K562 (cell line): ENCODE measurements at regions not wholly inside any gene's neighbourhood (a gene's known extent, or its start where the extent isn't known, plus 50 kb on each side); places are given as distances from the start of the nearest gene placed in this dataset.

Experiments
- ATAC-seq: fragments of 200-7000 bp; cut with Tn5 transposase; 3 replicates; pipeline ENCODE4 v1.9.1; 2020; ENCODE audit warnings: moderate library complexity
- BruUV-seq: library from RNA; stranded (reverse); fragments of 400-500 nt; replicated peaks from 2 replicates; lab custom pipeline; 2021; lab: Mats Ljungman, UMichigan
- CTCF ChIA-PET: fragments of 300-600 bp; formaldehyde crosslinking; extraction: SDS; loops from one replicate; lab custom pipeline; 2021; ENCODE audit warnings: low intra/inter-chr PET ratio; lab: Yijun Ruan, JAX
- POLR2A ChIA-PET: fragments of 300-600, 350-650 bp; sonication (Branson Sonifier 250); formaldehyde crosslinking; extraction: SDS; loops from one replicate; lab custom pipeline; 2021; ENCODE audit warnings: antibody characterized with exemption, inconsistent platforms; lab: Yijun Ruan, JAX
- DNase-seq, 4 experiments: peaks; one replicate each; pipeline versions ENCODE4 v3.0.0 to v3.0.0-alpha.2; 2011 to 2018; ENCODE audit warnings: low spot score in 3 of 4, mixed read lengths in 3 of 4; ENCODE audit errors: extremely low read depth in 1 of 4
- FAIRE-seq: peaks from 2 replicates; lab custom pipeline; 2011; peaks lifted over from hg19 to GRCh38; lab: Jason Lieb, UNC
- H2AFZ ChIP-seq: 2 replicates; pipeline ENCODE4 v1.6.0; 2011; ENCODE audit warnings: low read depth, low read length, control low read depth, inconsistent platforms
- H3K27ac ChIP-seq: fragments of 200-600 bp; 3 replicates; pipeline ENCODE4 v1.8.0; 2011; ENCODE audit warnings: low read depth, mild to moderate bottlenecking, control low read depth, inconsistent platforms, low read length, moderate library complexity, mixed read lengths; ENCODE audit errors: extremely low read depth
- H3K27me3 ChIP-seq, 2 experiments: fragments of 300-600 bp in 1 of 2; 2 replicates in 1 of 2; 3 replicates in 1 of 2; pipeline versions ENCODE4 v1.6.0 to v1.8.0; 2011; ENCODE audit warnings: inconsistent platforms in 2 of 2, low read length in 2 of 2, mild to moderate bottlenecking in 1 of 2, mixed read lengths in 1 of 2, moderate library complexity in 1 of 2; ENCODE audit not compliant: control insufficient read depth in 2 of 2, insufficient read depth in 2 of 2
- H3K36me3 ChIP-seq: fragments of 300-600 bp; 3 replicates; pipeline ENCODE4 v1.8.0; 2011; ENCODE audit warnings: mild to moderate bottlenecking, low read length, inconsistent platforms; ENCODE audit not compliant: control insufficient read depth, insufficient read depth
- H3K4me1 ChIP-seq, 2 experiments: fragments of 200-600 bp in 1 of 2; replicated peaks in 1 of 2; 2 replicates in 1 of 2; 3 replicates in 1 of 2; pipeline versions ENCODE4 v1.5.1 to v1.8.0; 2011; ENCODE audit warnings: inconsistent platforms in 2 of 2, low read length in 2 of 2, mild to moderate bottlenecking in 1 of 2, mixed read lengths in 1 of 2, moderate library complexity in 1 of 2; ENCODE audit not compliant: control insufficient read depth in 2 of 2, insufficient read depth in 2 of 2
- H3K4me2 ChIP-seq: 2 replicates; pipeline ENCODE4 v1.6.1; 2011; ENCODE audit warnings: low read length, control low read depth, inconsistent platforms, mixed read lengths; ENCODE audit not compliant: insufficient read depth
- H3K4me3 ChIP-seq: fragments of 200-600 bp; sonication (generic), shearing (Covaris generic); 2 replicates; pipeline ENCODE4 v1.5.1; 2016; ENCODE audit warnings: control low read depth, inconsistent platforms
- H3K79me2 ChIP-seq: fragments of 200-600 bp; 3 replicates; pipeline ENCODE4 v1.8.0; 2011; ENCODE audit warnings: low read length, inconsistent platforms; ENCODE audit not compliant: control insufficient read depth, insufficient read depth
- H3K9ac ChIP-seq, 2 experiments: 2 replicates each; pipeline versions ENCODE4 v1.6.0 to v1.6.1; 2011; ENCODE audit warnings: low read depth in 2 of 2, low read length in 2 of 2, control low read depth in 1 of 2, inconsistent platforms in 1 of 2, mild to moderate bottlenecking in 1 of 2, mixed read lengths in 1 of 2; ENCODE audit not compliant: insufficient read depth in 1 of 2
- H3K9me1 ChIP-seq: one replicate; pipeline ENCODE4 v1.6.0; 2011; ENCODE audit warnings: inconsistent platforms, mild to moderate bottlenecking, low read length, moderate library complexity; ENCODE audit not compliant: control insufficient read depth, insufficient read depth
- H3K9me3 ChIP-seq: replicated peaks from 2 replicates; pipeline ENCODE4 v1.5.1; 2011; ENCODE audit warnings: low read depth, low read length, inconsistent platforms; ENCODE audit not compliant: control insufficient read depth, insufficient read depth
- H4K20me1 ChIP-seq: replicated peaks from 2 replicates; pipeline ENCODE4 v1.6.1; 2011; ENCODE audit warnings: low read length, inconsistent platforms, mixed read lengths; ENCODE audit not compliant: control insufficient read depth, insufficient read depth
- ADNP ChIP-seq: fragments of 200-800 bp; sonication (Bioruptor generic); IDR thresholded peaks from 2 replicates; pipeline ENCODE4 v1.6.1; 2016; ENCODE audit warnings: missing genetic modification characterization, missing compliant biosample characterization
- ETV6 ChIP-seq, 3 experiments: fragments of 150-350 bp in 1 of 3; sonication (generic) in 1 of 3; formaldehyde crosslinking in 1 of 3; IDR thresholded peaks; 2 replicates each; pipeline versions ENCODE4 v1.6.1 to v1.8.0; 2014 to 2022; ENCODE audit warnings: borderline replicate concordance in 2 of 3, low read depth in 2 of 3, antibody characterized with exemption in 1 of 3, low read length in 1 of 3, mild to moderate bottlenecking in 1 of 3, missing genetic modification reagents in 1 of 3
- HNRNPK ChIP-seq: fragments of 200-400 bp; formaldehyde crosslinking; IDR thresholded peaks from one replicate; pipeline ENCODE4 v1.6.1; 2018; ENCODE audit warnings: mild to moderate bottlenecking, low read depth, low read length; ENCODE audit not compliant: poor library complexity, severe bottlenecking
- HNRNPL ChIP-seq: fragments of 200-400 bp; formaldehyde crosslinking; IDR thresholded peaks from 2 replicates; pipeline ENCODE4 v1.6.1; 2017; ENCODE audit warnings: low read depth, mild to moderate bottlenecking, low read length
- MAFK ChIP-seq: IDR thresholded peaks from 2 replicates; pipeline ENCODE4 v1.6.1; 2011; ENCODE audit warnings: low read length, improper control_type of control experiment
- MEF2D ChIP-seq: conservative IDR thresholded peaks from 2 replicates; pipeline ENCODE4 v1.6.1; 2016; ENCODE audit warnings: low read depth, missing genetic modification characterization, missing compliant biosample characterization
- SAFB2 ChIP-seq: fragments of 200-400 bp; formaldehyde crosslinking; IDR thresholded peaks from 2 replicates; pipeline ENCODE4 v1.6.1; 2018; ENCODE audit warnings: borderline replicate concordance, low read length, low read depth, moderate library complexity; ENCODE audit not compliant: severe bottlenecking
- ZBTB12 ChIP-seq: fragments of 250-450 bp; sonication (Bioruptor Pico); IDR thresholded peaks from 2 replicates; pipeline ENCODE4 v1.4.0; 2020
- ZNF280A ChIP-seq: fragments of 450-650 bp; IDR thresholded peaks from 2 replicates; pipeline ENCODE4 v1.6.1; 2018; ENCODE audit warnings: mild to moderate bottlenecking, low read depth; ENCODE audit not compliant: partially characterized antibody
- WGBS: fragments of 100-300 bp; shearing (Covaris generic); methylation state at CpG from one replicate; pipeline ENCODE4 v1.1.6; 2016; ENCODE audit warnings: low coverage, mixed read lengths; ENCODE audit not compliant: insufficient coverage; ENCODE audit errors: missing lambda C conversion rate; 5-methylcytosine and 5-hydroxymethylcytosine counted together
- in situ Hi-C: fragments of 300-500 bp; cut with MboI; formaldehyde crosslinking; loops from 4 replicates; pipeline ENCODE4 v1.15.0; 2018; ENCODE audit warnings: inconsistent platforms, mixed read lengths
- intact Hi-C: fragments of 100-400 bp; cut with micrococcal nuclease; formaldehyde crosslinking; loops from 2 replicates; pipeline ENCODE4 v1.14.2; 2022
- TF ChIP-seq, protein P1 (sequence below), 2 experiments: fragments of 200-800 bp in 1 of 2; sonication (Bioruptor generic) in 1 of 2; sonication (generic) in 1 of 2; formaldehyde crosslinking in 1 of 2; IDR thresholded peaks in 1 of 2; conservative IDR thresholded peaks in 1 of 2; 2 replicates each; pipeline versions ENCODE4 v1.5.0 to v1.6.1; 2016 to 2020; ENCODE audit warnings: missing compliant biosample characterization in 1 of 2, missing genetic modification characterization in 1 of 2, missing genetic modification reagents in 1 of 2

- Histone ChIP-seq H3K4me2 (no peak overlapping the region), H3K36me3 (no peaks in the 10 kb centered on the region), H3K79me2 (no peaks in the 10 kb centered on the region), H3K4me1 (no peaks in the 10 kb centered on the region), H3K9me3 (no peaks in the 10 kb centered on the region), H3K9me1 (no peaks in the 10 kb centered on the region), H3K4me3 (no peak overlapping the region), H2AFZ (no peak overlapping the region), H3K9ac (no peak overlapping the region), H3K27ac (no peak overlapping the region), H4K20me1 (no peaks in the 10 kb centered on the region), H3K27me3 (no peaks in the 10 kb centered on the region)
- DNase-seq (no peak), FAIRE-seq (no peak), ATAC-seq (no peak)
- no TSS peak for BruUV-seq
- TF ChIP-seq ETV6 (IDR thresholded peaks at IDR 0.05; ENCODE audit: borderline replicate concordance in 1 of 2, low read depth in 2 of 2, low read length in 1 of 2), result no peak
- TF ChIP-seq ETV6 (CRISPR knock-in tag; IDR thresholded peaks at IDR 0.05; ENCODE audit: borderline replicate concordance), result no peak
- no peak for TF ChIP-seq MEF2D
- intact Hi-C loops, result no loop called here
- WGBS, result 0% methylated on average over 1 of the region's 1 CpG
- in situ Hi-C loops, result no loop called here
- POLR2A ChIA-PET, result interaction anchor here (1.0 kb wide), 1 partner anchor 11 kb away, joined by 3 read pairs; no protein-coding TSS in a partner anchor
- CTCF ChIA-PET, result no interaction called here
Measured at GRCh38 chr10:64080071-64080470, 558.9 kb downstream of the REEP3 start.

DNA sequence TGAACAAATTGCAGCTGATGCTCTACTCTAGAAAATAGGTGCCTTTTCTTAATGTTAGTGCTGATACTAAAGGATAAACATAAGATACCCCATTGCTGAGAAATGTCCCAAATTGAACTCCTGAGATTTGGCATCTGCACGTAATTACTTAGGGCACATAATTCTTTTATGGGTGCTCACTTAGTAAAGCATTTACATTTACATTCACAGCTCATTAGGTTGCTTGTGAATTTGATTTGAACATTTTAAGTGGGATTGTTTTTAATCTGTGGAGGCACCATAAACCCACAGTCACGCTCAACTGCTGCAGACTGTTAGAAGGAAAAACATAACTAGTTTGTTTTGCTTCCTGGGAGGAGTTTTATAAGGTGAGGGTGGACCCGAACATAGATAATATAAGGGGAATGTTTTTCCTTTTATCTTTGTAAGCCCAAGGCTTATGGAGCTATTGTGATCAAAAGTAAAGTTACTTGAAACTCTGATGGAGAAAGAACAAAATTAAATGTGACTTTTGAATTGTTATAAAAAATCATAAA is 560.8 kb downstream of the REEP3 start:
- no peak overlapping the region for H3K4me3 ChIP-seq
- H3K36me3 ChIP-seq, result no peaks in the 10 kb centered on the region
- intact Hi-C loops (no loop called here), in situ Hi-C loops (no loop called here)
- H3K4me2 ChIP-seq, result no peak overlapping the region
- no peaks in the 10 kb centered on the region for H3K9me1 ChIP-seq
- H3K9ac ChIP-seq, result no peak overlapping the region
- H3K27ac ChIP-seq, result no peak overlapping the region
- no peak overlapping the region for H2AFZ ChIP-seq
- H3K9me3 ChIP-seq, result no peaks in the 10 kb centered on the region
- no peaks in the 10 kb centered on the region for H4K20me1 ChIP-seq
- no peaks in the 10 kb centered on the region for H3K4me1 ChIP-seq
- ATAC-seq (no peak), DNase-seq (no peak), FAIRE-seq (no peak)
- ChIA-PET CTCF (no interaction called here), POLR2A (no interaction called here)
- H3K27me3 ChIP-seq, result no peaks in the 10 kb centered on the region
- H3K79me2 ChIP-seq, result no peaks in the 10 kb centered on the region
- BruUV-seq, result no TSS peak
- 1% methylated on average over 3 of the region's 3 CpGs for WGBS
- TF ChIP-seq ADNP (no peak), ZBTB12 (CRISPR knock-in tag) (no peak), SAFB2 (no peak), HNRNPL (no peak), MAFK (no peak), ZNF280A (no peak), HNRNPK (no peak)
- TF ChIP-seq, protein P1, sequence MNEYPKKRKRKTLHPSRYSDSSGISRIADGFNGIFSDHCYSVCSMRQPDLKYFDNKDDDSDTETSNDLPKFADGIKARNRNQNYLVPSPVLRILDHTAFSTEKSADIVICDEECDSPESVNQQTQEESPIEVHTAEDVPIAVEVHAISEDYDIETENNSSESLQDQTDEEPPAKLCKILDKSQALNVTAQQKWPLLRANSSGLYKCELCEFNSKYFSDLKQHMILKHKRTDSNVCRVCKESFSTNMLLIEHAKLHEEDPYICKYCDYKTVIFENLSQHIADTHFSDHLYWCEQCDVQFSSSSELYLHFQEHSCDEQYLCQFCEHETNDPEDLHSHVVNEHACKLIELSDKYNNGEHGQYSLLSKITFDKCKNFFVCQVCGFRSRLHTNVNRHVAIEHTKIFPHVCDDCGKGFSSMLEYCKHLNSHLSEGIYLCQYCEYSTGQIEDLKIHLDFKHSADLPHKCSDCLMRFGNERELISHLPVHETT (CRISPR knock-in tag; conservative IDR thresholded peaks at IDR 0.05 in 1 of 2, IDR thresholded peaks at IDR 0.05 in 1 of 2), result no peak
